Retinal pigment epithelial cell (primary cell): ENCODE measurements at regions not wholly inside any gene's neighbourhood (a gene's known extent, or its start where the extent isn't known, plus 50 kb on each side); places are given as distances from the start of the nearest gene placed in this dataset.

Experiments used
- DNase-seq: peaks from one replicate; pipeline ENCODE4 v3.0.0-alpha.2; 2010; ENCODE audit warnings: low read depth
- H3K4me3 ChIP-seq: 2 replicates; pipeline ENCODE4 v1.5.1; 2011; ENCODE audit warnings: mild to moderate bottlenecking, low read length, control low read depth, moderate library complexity
- CTCF ChIP-seq: conservative IDR thresholded peaks from 2 replicates; pipeline ENCODE4 v1.5.1; 2011; ENCODE audit warnings: low read depth, low read length, control low read depth, inconsistent platforms

DNA sequence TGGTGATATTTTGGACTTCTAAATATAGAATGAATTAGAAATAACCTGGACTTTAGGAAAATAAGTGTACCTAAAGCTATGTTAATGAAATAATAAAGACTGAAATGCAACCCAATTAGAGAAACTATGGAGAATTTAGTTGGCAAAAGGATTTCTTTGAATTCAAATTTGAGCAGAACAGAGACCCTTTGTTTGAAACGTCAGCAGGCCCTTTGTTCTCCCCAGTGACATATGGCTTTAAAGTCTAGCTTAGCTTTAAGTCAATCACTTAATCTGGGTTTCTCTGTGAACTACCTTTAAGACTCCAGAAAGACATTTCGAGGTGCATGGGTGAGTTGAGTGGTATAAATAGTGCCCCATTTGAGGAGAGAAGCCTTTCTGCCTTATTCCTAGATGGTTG lies 130.5 kb upstream of the CREB1 start:
- no peak for TF ChIP-seq CTCF

GRCh38 chr2:207401338-207401737 lies 128.4 kb upstream of the CREB1 start:
- TF ChIP-seq CTCF: no peak
- no peak overlapping the region for H3K4me3 ChIP-seq
- DNase-seq: no peak

More for the DNA sequence above, 130.5 kb upstream of the CREB1 start:
- DNase-seq: no peak
- no peak overlapping the region for H3K4me3 ChIP-seq

- TF ChIP-seq CTCF: no peak
- no peak overlapping the region for H3K4me3 ChIP-seq
- DNase-seq: no peak
Measured at GRCh38 chr2:207403141-207403540, 126.6 kb upstream of the CREB1 start.

- no peak overlapping the region for H3K4me3 ChIP-seq
- TF ChIP-seq CTCF: no peak
- no peak for DNase-seq
Measured at GRCh38 chr2:207403950-207404349, 125.8 kb upstream of the CREB1 start.

DNA sequence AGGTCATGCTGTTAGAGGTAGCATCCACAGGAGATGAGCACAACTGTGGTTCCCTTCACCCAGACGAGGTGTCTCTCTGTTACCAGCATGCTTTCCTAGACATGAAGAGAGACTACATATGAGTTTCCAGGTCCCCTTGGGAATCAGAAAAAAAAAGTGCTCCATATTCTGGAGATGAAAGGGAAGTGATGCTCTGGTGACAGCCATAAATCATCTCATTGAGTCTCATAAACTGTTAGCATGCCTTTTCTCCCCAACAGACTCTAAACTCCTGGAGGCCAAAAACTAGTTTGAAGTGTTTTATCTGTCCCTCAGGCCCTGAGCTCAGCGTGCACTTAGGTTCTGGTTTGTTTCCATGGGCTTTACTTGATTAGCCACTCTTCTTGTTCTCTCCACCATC lies 124.6 kb upstream of the CREB1 start:
- DNase-seq: no peak
- no peak for TF ChIP-seq CTCF
- H3K4me3 ChIP-seq: no peak overlapping the region

DNA sequence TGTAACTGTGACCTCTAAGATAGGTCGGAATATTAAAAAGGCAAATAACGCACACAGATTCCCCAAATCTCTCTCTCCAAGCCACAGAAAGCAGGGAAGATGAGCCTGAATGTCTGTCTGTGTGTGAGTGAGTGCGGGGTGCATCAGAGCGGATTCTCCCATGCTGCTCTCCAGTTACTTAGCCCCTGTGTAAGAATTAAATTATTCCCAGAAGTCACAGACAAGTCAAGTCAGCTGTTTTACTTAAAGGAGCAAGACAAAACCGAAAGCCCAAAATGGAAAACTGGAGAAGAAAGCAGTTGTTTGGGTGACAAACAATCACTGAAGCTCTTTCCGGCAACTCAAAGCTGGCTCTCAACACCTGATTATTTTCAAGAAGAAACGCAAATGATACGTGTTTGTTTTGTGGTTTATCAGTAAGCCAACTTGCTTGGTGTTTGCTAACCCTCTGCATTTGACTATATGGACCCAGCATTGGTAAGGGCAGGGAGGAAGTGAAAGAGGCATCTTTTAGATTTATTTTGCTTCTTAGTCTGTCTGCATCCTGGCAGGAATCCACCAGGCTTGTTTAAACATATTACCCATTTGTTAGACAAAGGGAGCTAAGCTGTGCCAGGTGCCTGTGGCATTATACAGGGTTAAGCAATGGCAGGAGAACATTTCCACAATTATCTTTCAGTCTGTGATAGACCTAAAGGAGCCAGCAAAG lies 121.5 kb upstream of the CREB1 start:
- DNase-seq: peak; percentile 53
- no peak overlapping the region for H3K4me3 ChIP-seq
- TF ChIP-seq CTCF: no peak

GRCh38 chr2:207409517-207409916 lies 120.2 kb upstream of the CREB1 start:
- no peak for DNase-seq
- TF ChIP-seq CTCF: no peak
- no peak overlapping the region for H3K4me3 ChIP-seq
